GM23338 (cell line): ENCODE measurements at regions not wholly inside any gene's neighbourhood (a gene's known extent, or its start where the extent isn't known, plus 50 kb on each side); places are given as distances from the start of the nearest gene placed in this dataset.

ENCODE experiments used
- ATAC-seq: fragments of 200-7000 bp; cut with Tn5 transposase; 3 replicates; pipeline ENCODE4 v1.9.1; 2020
- DNase-seq: peaks from one replicate; pipeline ENCODE4 v3.0.0-alpha.2; 2015; ENCODE audit warnings: low spot score
- H2AFZ ChIP-seq: fragments of 200-600 bp; sonication (generic); 2 replicates; pipeline ENCODE4 v1.8.0; 2016; ENCODE audit warnings: antibody characterized with exemption, mild to moderate bottlenecking, moderate library complexity
- H3F3A ChIP-seq: fragments of 200-600 bp; sonication (generic); replicated peaks from 2 replicates; pipeline ENCODE4 v1.8.0; 2017; ENCODE audit warnings: antibody characterized with exemption, mixed run types, low read depth
- H3K27ac ChIP-seq: fragments of 200-600 bp; sonication (generic); 2 replicates; pipeline ENCODE4 v1.6.1; 2016; ENCODE audit warnings: low read depth
- H3K27me3 ChIP-seq: fragments of 200-600 bp; sonication (generic); 2 replicates; pipeline ENCODE4 v1.8.0; 2016; ENCODE audit warnings: mild to moderate bottlenecking, mixed run types, moderate library complexity; ENCODE audit not compliant: insufficient read depth
- H3K36me3 ChIP-seq: fragments of 200-600 bp; sonication (generic); 2 replicates; pipeline ENCODE4 v1.8.0; 2016; ENCODE audit warnings: mild to moderate bottlenecking; ENCODE audit not compliant: insufficient read depth
- H3K4me1 ChIP-seq: fragments of 200-600 bp; sonication (generic); 2 replicates; pipeline ENCODE4 v1.8.0; 2016; ENCODE audit warnings: mild to moderate bottlenecking, moderate library complexity; ENCODE audit not compliant: insufficient read depth
- H3K4me2 ChIP-seq: fragments of 200-600 bp; sonication (generic); 2 replicates; pipeline ENCODE4 v1.7.1; 2017; ENCODE audit warnings: mixed run types
- H3K4me3 ChIP-seq: fragments of 200-600 bp; sonication (generic); 2 replicates; pipeline ENCODE4 v1.6.1; 2016; ENCODE audit warnings: mixed run types
- H3K79me2 ChIP-seq: fragments of 200-600 bp; sonication (generic); replicated peaks from 2 replicates; pipeline ENCODE4 v1.8.0; 2017; ENCODE audit warnings: mild to moderate bottlenecking; ENCODE audit not compliant: insufficient read depth
- H3K9me2 ChIP-seq: fragments of 200-600 bp; sonication (generic); 2 replicates; pipeline ENCODE4 v1.8.0; 2017; ENCODE audit not compliant: insufficient read depth
- H4K20me1 ChIP-seq: fragments of 200-600 bp; sonication (generic); replicated peaks from 2 replicates; pipeline ENCODE4 v1.8.0; 2017; ENCODE audit warnings: mild to moderate bottlenecking; ENCODE audit not compliant: insufficient read depth
- H3K27ac Mint-ChIP-seq: 2 replicates; pipeline ENCODE4 v1.8.0; 2020; ENCODE audit warnings: inconsistent platforms, mild to moderate bottlenecking, moderate library complexity, mixed read lengths
- H3K27me3 Mint-ChIP-seq: 3 replicates; pipeline ENCODE4 v1.8.0; 2022; ENCODE audit warnings: low read depth, mild to moderate bottlenecking, moderate library complexity, mixed read lengths, inconsistent platforms; ENCODE audit not compliant: insufficient read depth, poor library complexity
- H3K36me3 Mint-ChIP-seq: 3 replicates; pipeline ENCODE4 v1.8.0; 2021; ENCODE audit warnings: low read depth, mild to moderate bottlenecking, inconsistent platforms, moderate library complexity, mixed read lengths
- H3K4me1 Mint-ChIP-seq: 3 replicates; pipeline ENCODE4 v1.8.0; 2020; ENCODE audit warnings: mild to moderate bottlenecking, inconsistent platforms, mixed read lengths
- H3K4me3 Mint-ChIP-seq: 3 replicates; pipeline ENCODE4 v1.8.0; 2021; ENCODE audit warnings: moderate library complexity, mild to moderate bottlenecking, inconsistent platforms, mixed read lengths
- H3K9me3 Mint-ChIP-seq: 3 replicates; pipeline ENCODE4 v1.8.0; 2020; ENCODE audit warnings: moderate library complexity, mild to moderate bottlenecking, inconsistent platforms, mixed read lengths
- CREB1 ChIP-seq: fragments of 250-450 bp; sonication (Bioruptor Pico); IDR thresholded peaks from 2 replicates; pipeline ENCODE4 v1.5.0; 2020; ENCODE audit warnings: low read depth, mild to moderate bottlenecking, moderate library complexity
- EZH2 ChIP-seq: fragments of 200-600 bp; sonication (generic); IDR thresholded peaks from one replicate; pipeline ENCODE4 v1.8.0; 2017; ENCODE audit warnings: antibody characterized with exemption, mild to moderate bottlenecking, low read depth; ENCODE audit not compliant: unreplicated experiment
- EZH2phosphoT487 ChIP-seq: fragments of 200-600 bp; sonication (generic); IDR thresholded peaks from one replicate; pipeline ENCODE4 v1.8.1; 2018; ENCODE audit warnings: antibody characterized with exemption; ENCODE audit not compliant: unreplicated experiment
- JUNB ChIP-seq: IDR thresholded peaks from one replicate; pipeline ENCODE4 v1.6.1; 2016; ENCODE audit warnings: antibody characterized with exemption; ENCODE audit not compliant: unreplicated experiment
- NANOG ChIP-seq: IDR thresholded peaks from 2 replicates; pipeline ENCODE4 v1.6.1; 2016; ENCODE audit warnings: antibody characterized with exemption, borderline replicate concordance
- POLR2AphosphoS5 ChIP-seq: IDR thresholded peaks from 2 replicates; pipeline ENCODE4 v1.6.1; 2016; ENCODE audit warnings: antibody characterized with exemption, low read depth
- REST ChIP-seq: IDR thresholded peaks from one replicate; pipeline ENCODE4 v1.6.1; 2018; ENCODE audit warnings: antibody characterized with exemption; ENCODE audit not compliant: unreplicated experiment
- STAT1 ChIP-seq: IDR thresholded peaks from one replicate; pipeline ENCODE4 v1.6.1; 2016; ENCODE audit warnings: antibody characterized with exemption; ENCODE audit not compliant: unreplicated experiment
- ZNF114 ChIP-seq: fragments of 250-450 bp; sonication (Bioruptor Pico); IDR thresholded peaks from 2 replicates; pipeline ENCODE4 v1.5.0; 2020; ENCODE audit warnings: mild to moderate bottlenecking, moderate library complexity
- ZNF331 ChIP-seq: fragments of 250-450 bp; sonication (Bioruptor Pico); IDR thresholded peaks from 2 replicates; pipeline ENCODE4 v1.5.0; 2020; ENCODE audit warnings: low read depth, mild to moderate bottlenecking, moderate library complexity
- TF ChIP-seq, protein P1 (sequence below): fragments of 250-450 bp; sonication (Bioruptor Pico); IDR thresholded peaks from 2 replicates; pipeline ENCODE4 v1.5.0; 2020; ENCODE audit warnings: mild to moderate bottlenecking, moderate library complexity
- TF ChIP-seq, protein P2 (sequence below), 2 experiments: fragments of 200-600 bp in 1 of 2; sonication (generic) in 1 of 2; conservative IDR thresholded peaks; 2 replicates each; pipeline versions ENCODE4 v1.5.1 to v1.6.1; 2016 to 2017; ENCODE audit warnings: antibody characterized with exemption in 2 of 2, low read depth in 2 of 2, mild to moderate bottlenecking in 2 of 2, moderate library complexity in 1 of 2

GRCh38 chr5:125695996-125696655 lies 727.1 kb upstream of the GRAMD2B start:
- H3F3A ChIP-seq = no peaks in the 10 kb centered on the region
- H3K4me3 Mint-ChIP-seq = no peak overlapping the region
- H3K4me1 ChIP-seq = no peaks in the 10 kb centered on the region
- H3K79me2 ChIP-seq = no peaks in the 10 kb centered on the region
- H3K4me2 ChIP-seq = no peak overlapping the region
- ATAC-seq (no peak), DNase-seq (no peak)
- no peak overlapping the region for H2AFZ ChIP-seq
- H3K9me3 Mint-ChIP-seq = peaks cover 24% of the 10 kb centered on the region
- no peaks in the 10 kb centered on the region for H3K27me3 Mint-ChIP-seq
- no peak overlapping the region for H3K4me3 ChIP-seq
- H3K9me2 ChIP-seq = 0 out of 2 replicates have a peak, but pooled peaks cover 4% of the 10 kb centered on the region
- TF ChIP-seq POLR2AphosphoS5 (no peak), EZH2 (no peak), CREB1 (CRISPR knock-in tag) (no peak), NANOG (no peak), JUNB (no peak), ZNF331 (no peak), ZNF114 (CRISPR knock-in tag) (no peak), EZH2phosphoT487 (no peak), REST (no peak), STAT1 (no peak)
- TF ChIP-seq, protein P1, sequence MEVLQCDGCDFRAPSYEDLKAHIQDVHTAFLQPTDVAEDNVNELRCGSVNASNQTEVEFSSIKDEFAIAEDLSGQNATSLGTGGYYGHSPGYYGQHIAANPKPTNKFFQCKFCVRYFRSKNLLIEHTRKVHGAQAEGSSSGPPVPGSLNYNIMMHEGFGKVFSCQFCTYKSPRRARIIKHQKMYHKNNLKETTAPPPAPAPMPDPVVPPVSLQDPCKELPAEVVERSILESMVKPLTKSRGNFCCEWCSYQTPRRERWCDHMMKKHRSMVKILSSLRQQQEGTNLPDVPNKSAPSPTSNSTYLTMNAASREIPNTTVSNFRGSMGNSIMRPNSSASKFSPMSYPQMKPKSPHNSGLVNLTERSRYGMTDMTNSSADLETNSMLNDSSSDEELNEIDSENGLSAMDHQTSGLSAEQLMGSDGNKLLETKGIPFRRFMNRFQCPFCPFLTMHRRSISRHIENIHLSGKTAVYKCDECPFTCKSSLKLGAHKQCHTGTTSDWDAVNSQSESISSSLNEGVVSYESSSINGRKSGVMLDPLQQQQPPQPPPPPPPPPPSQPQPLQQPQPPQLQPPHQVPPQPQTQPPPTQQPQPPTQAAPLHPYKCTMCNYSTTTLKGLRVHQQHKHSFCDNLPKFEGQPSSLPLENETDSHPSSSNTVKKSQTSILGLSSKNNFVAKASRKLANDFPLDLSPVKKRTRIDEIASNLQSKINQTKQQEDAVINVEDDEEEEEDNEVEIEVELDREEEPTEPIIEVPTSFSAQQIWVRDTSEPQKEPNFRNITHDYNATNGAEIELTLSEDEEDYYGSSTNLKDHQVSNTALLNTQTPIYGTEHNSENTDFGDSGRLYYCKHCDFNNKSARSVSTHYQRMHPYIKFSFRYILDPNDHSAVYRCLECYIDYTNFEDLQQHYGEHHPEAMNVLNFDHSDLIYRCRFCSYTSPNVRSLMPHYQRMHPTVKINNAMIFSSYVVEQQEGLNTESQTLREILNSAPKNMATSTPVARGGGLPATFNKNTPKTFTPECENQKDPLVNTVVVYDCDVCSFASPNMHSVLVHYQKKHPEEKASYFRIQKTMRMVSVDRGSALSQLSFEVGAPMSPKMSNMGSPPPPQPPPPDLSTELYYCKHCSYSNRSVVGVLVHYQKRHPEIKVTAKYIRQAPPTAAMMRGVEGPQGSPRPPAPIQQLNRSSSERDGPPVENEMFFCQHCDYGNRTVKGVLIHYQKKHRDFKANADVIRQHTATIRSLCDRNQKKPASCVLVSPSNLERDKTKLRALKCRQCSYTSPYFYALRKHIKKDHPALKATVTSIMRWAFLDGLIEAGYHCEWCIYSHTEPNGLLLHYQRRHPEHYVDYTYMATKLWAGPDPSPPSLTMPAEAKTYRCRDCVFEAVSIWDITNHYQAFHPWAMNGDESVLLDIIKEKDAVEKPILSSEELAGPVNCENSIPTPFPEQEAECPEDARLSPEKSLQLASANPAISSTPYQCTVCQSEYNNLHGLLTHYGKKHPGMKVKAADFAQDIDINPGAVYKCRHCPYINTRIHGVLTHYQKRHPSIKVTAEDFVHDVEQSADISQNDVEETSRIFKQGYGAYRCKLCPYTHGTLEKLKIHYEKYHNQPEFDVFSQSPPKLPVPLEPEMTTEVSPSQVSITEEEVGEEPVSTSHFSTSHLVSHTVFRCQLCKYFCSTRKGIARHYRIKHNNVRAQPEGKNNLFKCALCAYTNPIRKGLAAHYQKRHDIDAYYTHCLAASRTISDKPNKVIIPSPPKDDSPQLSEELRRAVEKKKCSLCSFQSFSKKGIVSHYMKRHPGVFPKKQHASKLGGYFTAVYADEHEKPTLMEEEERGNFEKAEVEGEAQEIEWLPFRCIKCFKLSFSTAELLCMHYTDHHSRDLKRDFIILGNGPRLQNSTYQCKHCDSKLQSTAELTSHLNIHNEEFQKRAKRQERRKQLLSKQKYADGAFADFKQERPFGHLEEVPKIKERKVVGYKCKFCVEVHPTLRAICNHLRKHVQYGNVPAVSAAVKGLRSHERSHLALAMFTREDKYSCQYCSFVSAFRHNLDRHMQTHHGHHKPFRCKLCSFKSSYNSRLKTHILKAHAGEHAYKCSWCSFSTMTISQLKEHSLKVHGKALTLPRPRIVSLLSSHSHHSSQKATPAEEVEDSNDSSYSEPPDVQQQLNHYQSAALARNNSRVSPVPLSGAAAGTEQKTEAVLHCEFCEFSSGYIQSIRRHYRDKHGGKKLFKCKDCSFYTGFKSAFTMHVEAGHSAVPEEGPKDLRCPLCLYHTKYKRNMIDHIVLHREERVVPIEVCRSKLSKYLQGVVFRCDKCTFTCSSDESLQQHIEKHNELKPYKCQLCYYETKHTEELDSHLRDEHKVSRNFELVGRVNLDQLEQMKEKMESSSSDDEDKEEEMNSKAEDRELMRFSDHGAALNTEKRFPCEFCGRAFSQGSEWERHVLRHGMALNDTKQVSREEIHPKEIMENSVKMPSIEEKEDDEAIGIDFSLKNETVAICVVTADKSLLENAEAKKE = no peak
- TF ChIP-seq, protein P2, sequence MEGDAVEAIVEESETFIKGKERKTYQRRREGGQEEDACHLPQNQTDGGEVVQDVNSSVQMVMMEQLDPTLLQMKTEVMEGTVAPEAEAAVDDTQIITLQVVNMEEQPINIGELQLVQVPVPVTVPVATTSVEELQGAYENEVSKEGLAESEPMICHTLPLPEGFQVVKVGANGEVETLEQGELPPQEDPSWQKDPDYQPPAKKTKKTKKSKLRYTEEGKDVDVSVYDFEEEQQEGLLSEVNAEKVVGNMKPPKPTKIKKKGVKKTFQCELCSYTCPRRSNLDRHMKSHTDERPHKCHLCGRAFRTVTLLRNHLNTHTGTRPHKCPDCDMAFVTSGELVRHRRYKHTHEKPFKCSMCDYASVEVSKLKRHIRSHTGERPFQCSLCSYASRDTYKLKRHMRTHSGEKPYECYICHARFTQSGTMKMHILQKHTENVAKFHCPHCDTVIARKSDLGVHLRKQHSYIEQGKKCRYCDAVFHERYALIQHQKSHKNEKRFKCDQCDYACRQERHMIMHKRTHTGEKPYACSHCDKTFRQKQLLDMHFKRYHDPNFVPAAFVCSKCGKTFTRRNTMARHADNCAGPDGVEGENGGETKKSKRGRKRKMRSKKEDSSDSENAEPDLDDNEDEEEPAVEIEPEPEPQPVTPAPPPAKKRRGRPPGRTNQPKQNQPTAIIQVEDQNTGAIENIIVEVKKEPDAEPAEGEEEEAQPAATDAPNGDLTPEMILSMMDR (conservative IDR thresholded peaks at IDR 0.05; ENCODE audit: low read depth in 2 of 2) = no peak
- H3K36me3 Mint-ChIP-seq = peaks cover 24% of the 10 kb centered on the region
- peaks cover 8% of the 10 kb centered on the region; the same call in 2 of the 3 replicates for H3K4me1 Mint-ChIP-seq
- H3K36me3 ChIP-seq = no peaks in the 10 kb centered on the region
- no peaks in the 10 kb centered on the region for H3K27me3 ChIP-seq
- no peaks in the 10 kb centered on the region for H4K20me1 ChIP-seq
- H3K27ac Mint-ChIP-seq = no peak overlapping the region
- H3K27ac ChIP-seq = no peak overlapping the region
